B cell (primary cell): ENCODE measurements at regions not wholly inside any gene's neighbourhood (a gene's known extent, or its start where the extent isn't known, plus 50 kb on each side); places are given as distances from the start of the nearest gene placed in this dataset.

Experiments used
- ATAC-seq: fragments of 200-7000 bp; cut with Tn5 transposase; one replicate; pipeline ENCODE4 v1.10.0; 2021; ENCODE audit warnings: low read depth, mild to moderate bottlenecking, moderate number of reproducible peaks, moderate library complexity
- CTCF ChIA-PET: fragments of 350-600 bp; sonication (Branson Sonifier 250); formaldehyde crosslinking; loops from one replicate; lab custom pipeline; 2021; ENCODE audit warnings: antibody characterized with exemption, inconsistent platforms; lab: Charles Lee
- POLR2A ChIA-PET: fragments of 350-600 bp; sonication (Branson Sonifier 250); formaldehyde crosslinking; loops from one replicate; lab custom pipeline; 2021; ENCODE audit warnings: antibody characterized with exemption; lab: Charles Lee
- DNase-seq: peaks from one replicate; pipeline ENCODE4 v3.0.0; 2013
- H2AFZ ChIP-seq: 2 replicates; pipeline ENCODE4 v1.6.1; 2012; ENCODE audit warnings: mild to moderate bottlenecking, low read depth, low read length; ENCODE audit not compliant: insufficient read depth, poor library complexity, severe bottlenecking
- H3K27ac ChIP-seq, 2 donors: 1 replicate in 1 of 2; 2 replicates in 1 of 2; pipeline ENCODE4 v1.5.1; 2012 to 2013; ENCODE audit warnings: low read length in 2 of 2, mild to moderate bottlenecking in 2 of 2, moderate library complexity in 1 of 2
- H3K27me3 ChIP-seq, 4 experiments: fragments of 200-600 bp in 1 of 4; sonication (generic) in 1 of 4; replicated peaks in 1 of 4; 1 replicate in 2 of 4; 2 replicates in 2 of 4; pipeline versions ENCODE4 v1.6.1 to v1.7.0; 2013 to 2016; ENCODE audit warnings: low read length in 3 of 4, mild to moderate bottlenecking in 2 of 4, mixed read lengths in 1 of 4, moderate library complexity in 1 of 4; ENCODE audit not compliant: insufficient read depth in 4 of 4, control insufficient read depth in 3 of 4; ENCODE audit errors: control extremely low read depth in 1 of 4
- H3K36me3 ChIP-seq, 2 experiments: replicated peaks in 1 of 2; 1 replicate in 1 of 2; 2 replicates in 1 of 2; pipeline versions ENCODE4 v1.6.1 to v1.7.1; 2013; ENCODE audit warnings: low read length in 1 of 2; ENCODE audit not compliant: insufficient read depth in 2 of 2, control insufficient read depth in 1 of 2; ENCODE audit errors: control extremely low read depth in 1 of 2, extremely low read depth in 1 of 2
- H3K4me1 ChIP-seq, 2 donors: fragments of 200-600 bp in 1 of 2; sonication (generic) in 1 of 2; 1 replicate in 1 of 2; 2 replicates in 1 of 2; pipeline versions ENCODE4 v1.5.1 to v1.6.1; 2013 to 2017; ENCODE audit warnings: low read length in 2 of 2; ENCODE audit not compliant: control insufficient read depth in 2 of 2, insufficient read depth in 2 of 2
- H3K4me2 ChIP-seq: replicated peaks from 2 replicates; pipeline ENCODE3; 2012; ENCODE audit warnings: mild to moderate bottlenecking, low read depth, low read length; ENCODE audit not compliant: poor library complexity, severe bottlenecking
- H3K4me3 ChIP-seq, 5 experiments: fragments of 200-600 bp in 1 of 5; sonication (generic) in 1 of 5; 1 replicate in 3 of 5; 2 replicates in 2 of 5; pipeline versions ENCODE4 v1.5.1 to v1.7.0; 2011 to 2016; ENCODE audit warnings: low read length in 4 of 5, mild to moderate bottlenecking in 4 of 5, low read depth in 2 of 5, control low read depth in 1 of 5, moderate library complexity in 1 of 5; ENCODE audit not compliant: insufficient read depth in 1 of 5; ENCODE audit errors: control extremely low read depth in 1 of 5, extremely low read depth in 1 of 5
- H3K79me2 ChIP-seq: fragments of 200-600 bp; sonication (generic); one replicate; pipeline ENCODE4 v1.6.0; 2016; ENCODE audit warnings: low read length; ENCODE audit not compliant: control insufficient read depth, insufficient read depth
- H3K9ac ChIP-seq: fragments of 200-600 bp; sonication (generic); 2 replicates; pipeline ENCODE4 v1.6.1; 2017; ENCODE audit warnings: mild to moderate bottlenecking, low read length, moderate library complexity
- H3K9me3 ChIP-seq, 3 donors: one replicate each; pipeline versions ENCODE4 v1.6.1 to v1.7.1; 2013; ENCODE audit warnings: low read length in 2 of 3; ENCODE audit not compliant: control insufficient read depth in 2 of 3, insufficient read depth in 1 of 3; ENCODE audit errors: control extremely low read depth in 1 of 3
- H4K20me1 ChIP-seq: 2 replicates; pipeline ENCODE4 v1.6.0; 2012; ENCODE audit warnings: mild to moderate bottlenecking, low read length; ENCODE audit not compliant: insufficient read depth, control insufficient read depth, poor library complexity, severe bottlenecking
- H3K27ac Mint-ChIP-seq: one replicate; pipeline ENCODE4 v1.8.0; 2021; ENCODE audit warnings: mixed read lengths
- H3K27me3 Mint-ChIP-seq: one replicate; pipeline ENCODE4 v1.8.0; 2021; ENCODE audit warnings: mixed read lengths
- H3K4me1 Mint-ChIP-seq: one replicate; pipeline ENCODE4 v1.8.0; 2021; ENCODE audit warnings: mixed read lengths
- H3K4me3 Mint-ChIP-seq: one replicate; pipeline ENCODE4 v1.8.0; 2021; ENCODE audit warnings: mixed read lengths
- H3K9me3 Mint-ChIP-seq: one replicate; pipeline ENCODE4 v1.8.0; 2022; ENCODE audit warnings: mixed read lengths; ENCODE audit not compliant: insufficient read depth
- EZH2 ChIP-seq: IDR thresholded peaks from 2 replicates; pipeline ENCODE4 v1.6.1; 2012; ENCODE audit warnings: borderline replicate concordance, low read depth, mild to moderate bottlenecking, moderate library complexity, low read length; ENCODE audit not compliant: insufficient read depth, poor library complexity, severe bottlenecking
- WGBS: methylation state at CpG from one replicate; pipeline ENCODE4 v1.1.5; 2013; ENCODE audit warnings: missing lambda C conversion rate; ENCODE audit not compliant: insufficient coverage; 5-methylcytosine and 5-hydroxymethylcytosine counted together
- intact Hi-C: fragments of 100-400 bp; cut with micrococcal nuclease; formaldehyde crosslinking; loops from one replicate; pipeline ENCODE4 v1.10.0; 2022
- TF ChIP-seq, protein P1 (sequence below): fragments of 200-600 bp; IDR thresholded peaks from one replicate; pipeline ENCODE4 v1.8.0; 2022; ENCODE audit warnings: antibody characterized with exemption, mild to moderate bottlenecking

GRCh38 chr18:22564036-22564435 is 146.3 kb upstream of the CTAGE1 start:
- no peak overlapping the region for H3K27ac ChIP-seq
- H2AFZ ChIP-seq, result no peak overlapping the region
- no peaks in the 10 kb centered on the region for H3K36me3 ChIP-seq
- peaks cover 0 to 11% (median 5%) of the 10 kb centered on the region in 4 experiments for H3K27me3 ChIP-seq
- H3K9ac ChIP-seq, result no peak overlapping the region
- peaks cover 2% of the 10 kb centered on the region for H3K4me1 Mint-ChIP-seq
- H3K4me1 ChIP-seq, result peaks cover 0 to 3% of the 10 kb centered on the region in 2 donors
- no peak overlapping the region for H3K4me2 ChIP-seq
- no peaks in the 10 kb centered on the region for H4K20me1 ChIP-seq
- intact Hi-C loops, result no loop called here
- no peaks in the 10 kb centered on the region for H3K79me2 ChIP-seq
- no peak overlapping the region for H3K27ac Mint-ChIP-seq
- whole genome bisulfite sequencing, result no CpG with 5 or more reads among the region's 2 CpGs
- ChIA-PET CTCF (no interaction called here), POLR2A (no interaction called here)
- DNase-seq, result no peak
- no peaks in the 10 kb centered on the region for H3K9me3 Mint-ChIP-seq
- H3K4me3 Mint-ChIP-seq, result no peak overlapping the region
- peaks cover 22% of the 10 kb centered on the region for H3K27me3 Mint-ChIP-seq
- no peaks in the 10 kb centered on the region for H3K9me3 ChIP-seq
- H3K4me3 ChIP-seq, result no peak overlapping the region
- no peak for TF ChIP-seq EZH2
- TF ChIP-seq, protein P1, sequence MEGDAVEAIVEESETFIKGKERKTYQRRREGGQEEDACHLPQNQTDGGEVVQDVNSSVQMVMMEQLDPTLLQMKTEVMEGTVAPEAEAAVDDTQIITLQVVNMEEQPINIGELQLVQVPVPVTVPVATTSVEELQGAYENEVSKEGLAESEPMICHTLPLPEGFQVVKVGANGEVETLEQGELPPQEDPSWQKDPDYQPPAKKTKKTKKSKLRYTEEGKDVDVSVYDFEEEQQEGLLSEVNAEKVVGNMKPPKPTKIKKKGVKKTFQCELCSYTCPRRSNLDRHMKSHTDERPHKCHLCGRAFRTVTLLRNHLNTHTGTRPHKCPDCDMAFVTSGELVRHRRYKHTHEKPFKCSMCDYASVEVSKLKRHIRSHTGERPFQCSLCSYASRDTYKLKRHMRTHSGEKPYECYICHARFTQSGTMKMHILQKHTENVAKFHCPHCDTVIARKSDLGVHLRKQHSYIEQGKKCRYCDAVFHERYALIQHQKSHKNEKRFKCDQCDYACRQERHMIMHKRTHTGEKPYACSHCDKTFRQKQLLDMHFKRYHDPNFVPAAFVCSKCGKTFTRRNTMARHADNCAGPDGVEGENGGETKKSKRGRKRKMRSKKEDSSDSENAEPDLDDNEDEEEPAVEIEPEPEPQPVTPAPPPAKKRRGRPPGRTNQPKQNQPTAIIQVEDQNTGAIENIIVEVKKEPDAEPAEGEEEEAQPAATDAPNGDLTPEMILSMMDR, result no peak
- no peak for ATAC-seq

DNA sequence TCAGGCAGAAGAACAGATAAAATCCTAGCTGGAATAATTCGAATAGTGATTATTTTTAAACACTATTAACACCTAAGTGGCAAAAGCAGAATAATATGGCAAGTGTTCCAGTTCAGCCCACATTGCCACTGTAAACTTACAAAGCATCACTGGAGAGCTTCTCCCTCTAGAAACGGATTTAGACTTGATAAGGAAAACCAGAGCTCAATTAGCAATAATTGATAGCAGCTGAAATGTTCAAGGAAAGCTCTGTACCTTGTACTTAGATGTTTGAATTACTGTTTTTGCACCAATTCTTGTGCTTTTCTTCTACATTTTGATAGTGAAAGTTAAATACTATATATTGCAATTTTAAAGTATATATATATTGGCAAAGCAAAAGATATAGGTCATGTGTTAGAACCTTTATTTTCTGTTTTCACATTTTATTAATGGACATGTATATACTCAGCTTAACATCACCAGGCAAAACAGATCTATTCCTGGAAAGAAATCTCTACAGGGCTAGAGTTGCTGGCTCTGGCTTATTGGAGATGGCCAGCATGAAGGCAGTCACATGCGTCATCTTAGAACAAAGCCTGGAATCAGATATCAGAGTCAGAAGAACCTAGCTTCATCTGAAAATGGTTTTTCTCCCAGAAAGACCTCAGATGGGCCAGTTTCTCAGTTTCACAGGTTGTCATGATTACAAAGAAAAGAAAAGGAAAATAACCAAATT is 149.1 kb upstream of the CTAGE1 start:
- 100% methylated on average over 1 of the region's 3 CpGs for WGBS
- CTCF ChIA-PET, result no interaction called here
- H3K4me1 Mint-ChIP-seq, result no peaks in the 10 kb centered on the region
- TF ChIP-seq, protein P1, result no peak
- no peak for TF ChIP-seq EZH2
- ATAC-seq (no peak), DNase-seq (no peak)
- intact Hi-C loops, result no loop called here
- H3K4me3 Mint-ChIP-seq, result no peak overlapping the region
- Histone ChIP-seq H3K9me3 (no peaks in the 10 kb centered on the region), H4K20me1 (no peaks in the 10 kb centered on the region), H3K36me3 (no peaks in the 10 kb centered on the region), H3K4me1 (no peaks in the 10 kb centered on the region), H3K9ac (no peak overlapping the region), H2AFZ (no peak overlapping the region), H3K79me2 (no peaks in the 10 kb centered on the region), H3K27me3 (no peaks in the 10 kb centered on the region), H3K27ac (no peak overlapping the region), H3K4me2 (no peak overlapping the region), H3K4me3 (no peak overlapping the region)
- POLR2A ChIA-PET, result no interaction called here
- H3K27me3 Mint-ChIP-seq, result peaks cover 9% of the 10 kb centered on the region
- H3K27ac Mint-ChIP-seq, result no peak overlapping the region
- H3K9me3 Mint-ChIP-seq, result no peaks in the 10 kb centered on the region
